SJSA1 (cell line): ENCODE measurements at regions not wholly inside any gene's neighbourhood (a gene's known extent, or its start where the extent isn't known, plus 50 kb on each side); places are given as distances from the start of the nearest gene placed in this dataset.
A peak's percentile ranks its signal among the peaks of the same experiment; 100 is the strongest.

Experiments
- DNase-seq, 2 experiments: peaks; one replicate each; pipeline ENCODE4 v3.0.0-alpha.2; 2015 to 2020; ENCODE audit warnings: low spot score in 2 of 2, low read depth in 1 of 2
- H3K27ac ChIP-seq: fragments of 250-450 bp; sonication (Bioruptor Pico); 2 replicates; pipeline ENCODE4 v1.5.1; 2020; ENCODE audit warnings: mild to moderate bottlenecking, moderate library complexity
- H3K27me3 ChIP-seq: fragments of 250-450 bp; sonication (Bioruptor Pico); replicated peaks from 2 replicates; pipeline ENCODE4 v1.5.1; 2020; ENCODE audit warnings: mild to moderate bottlenecking, moderate library complexity
- H3K36me3 ChIP-seq: fragments of 250-450 bp; sonication (Bioruptor Pico); 2 replicates; pipeline ENCODE4 v1.5.1; 2020; ENCODE audit warnings: mild to moderate bottlenecking
- H3K4me1 ChIP-seq: fragments of 250-450 bp; sonication (Bioruptor Pico); replicated peaks from 2 replicates; pipeline ENCODE4 v1.6.1; 2021; ENCODE audit warnings: mild to moderate bottlenecking
- H3K4me3 ChIP-seq: fragments of 250-450 bp; sonication (Bioruptor Pico); 2 replicates; pipeline ENCODE4 v1.5.1; 2020; ENCODE audit warnings: mild to moderate bottlenecking
- H3K9me3 ChIP-seq: fragments of 250-450 bp; sonication (Bioruptor Pico); replicated peaks from 2 replicates; pipeline ENCODE4 v1.5.1; 2020; ENCODE audit warnings: mild to moderate bottlenecking

DNA sequence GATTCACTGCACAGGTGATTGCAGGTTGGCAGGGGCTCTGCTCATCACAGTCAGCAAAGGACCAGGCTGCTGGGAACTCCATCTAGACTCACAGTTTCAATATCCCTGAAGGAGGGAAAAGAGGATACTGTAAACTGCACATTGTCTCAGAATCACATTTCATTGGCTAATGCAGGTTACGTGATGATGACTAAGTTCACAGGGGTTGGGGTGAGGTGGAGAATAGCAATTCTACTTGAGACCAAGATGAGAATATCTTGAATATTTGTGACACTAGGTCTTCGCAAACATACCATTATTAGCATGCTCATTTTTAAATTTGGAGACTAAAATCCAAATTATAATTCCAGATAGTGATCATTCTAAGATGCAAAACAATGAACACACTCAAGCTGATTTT lies 208.5 kb upstream of the CITED2 start:
- Histone ChIP-seq H3K36me3 (no peaks in the 10 kb centered on the region), H3K27me3 (no peaks in the 10 kb centered on the region), H3K4me1 (peaks cover 40% of the 10 kb centered on the region), H3K27ac (peak overlapping the region; percentile 25; the same call in 1 of the 2 replicates), H3K4me3 (no peak overlapping the region), H3K9me3 (no peaks in the 10 kb centered on the region)
- no peak for DNase-seq

DNA sequence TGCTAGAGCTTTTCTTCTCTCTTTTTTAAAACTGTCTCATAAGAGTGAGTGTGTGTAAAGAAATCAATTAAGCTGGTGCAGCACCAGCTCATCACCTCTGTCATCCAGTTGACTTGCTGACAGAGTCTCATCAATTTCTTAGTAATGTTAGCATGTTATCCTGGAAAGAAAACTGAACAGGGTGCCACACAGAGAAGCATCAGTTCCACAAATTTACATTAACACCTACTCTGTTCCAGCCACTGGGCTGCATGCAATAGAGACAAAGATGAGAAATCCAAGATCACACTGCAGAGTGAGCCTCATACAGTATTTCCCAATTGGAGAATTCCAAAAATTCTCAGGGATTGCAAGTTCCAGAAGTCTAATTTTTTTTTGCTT lies 207.0 kb upstream of the CITED2 start:
- H3K36me3 ChIP-seq, result no peaks in the 10 kb centered on the region
- no peak overlapping the region for H3K4me3 ChIP-seq
- H3K27ac ChIP-seq, result no peak overlapping the region
- H3K4me1 ChIP-seq, result peaks cover 41% of the 10 kb centered on the region
- H3K9me3 ChIP-seq, result no peaks in the 10 kb centered on the region
- no peak for DNase-seq
- no peaks in the 10 kb centered on the region for H3K27me3 ChIP-seq

DNA sequence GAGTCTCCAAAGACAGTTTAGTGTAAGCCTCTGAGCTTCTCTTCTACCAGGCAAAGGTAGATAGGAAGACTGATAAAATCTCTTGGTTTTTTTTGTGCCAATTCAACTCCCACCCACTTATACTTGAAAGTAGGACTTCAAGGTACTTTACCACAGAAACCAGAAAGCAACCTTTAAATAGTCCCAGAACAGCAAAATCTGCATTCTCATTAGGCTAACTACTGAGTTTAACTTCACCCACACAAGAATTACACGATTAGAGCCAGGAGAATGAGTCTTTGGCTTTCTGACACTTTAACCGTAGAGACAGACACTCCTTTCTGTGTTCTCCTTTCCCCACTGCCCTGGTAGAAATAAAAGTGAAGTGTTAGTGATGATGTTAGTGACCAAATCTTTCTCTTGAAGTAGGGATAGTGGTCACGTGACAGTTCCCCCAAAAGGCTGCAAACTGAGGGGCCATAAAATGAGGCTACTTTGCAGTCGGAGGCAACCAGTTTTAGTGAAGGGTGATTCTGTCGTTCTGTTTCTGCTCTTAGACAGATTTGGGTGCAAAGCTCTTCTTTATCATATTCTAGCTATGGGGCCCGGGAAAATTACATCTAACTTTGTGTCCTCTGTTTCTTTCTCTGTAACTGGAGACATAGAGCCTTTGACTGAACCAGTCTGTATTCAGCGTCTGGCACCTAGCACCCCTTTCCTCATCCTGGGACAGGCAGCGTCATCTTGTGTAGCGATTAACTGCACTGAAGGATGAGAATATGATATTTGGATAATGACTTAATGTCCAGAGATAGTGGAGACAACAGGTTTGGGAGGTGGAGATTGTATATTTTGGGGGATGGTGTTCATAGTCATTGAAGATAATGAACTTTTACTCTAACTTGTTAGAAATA lies 206.4 kb upstream of the CITED2 start:
- H3K4me1 ChIP-seq, result peaks cover 36% of the 10 kb centered on the region
- H3K9me3 ChIP-seq, result no peaks in the 10 kb centered on the region
- no peak overlapping the region for H3K4me3 ChIP-seq
- no peaks in the 10 kb centered on the region for H3K36me3 ChIP-seq
- no peak for DNase-seq
- no peak overlapping the region for H3K27ac ChIP-seq
- H3K27me3 ChIP-seq, result no peaks in the 10 kb centered on the region

DNA sequence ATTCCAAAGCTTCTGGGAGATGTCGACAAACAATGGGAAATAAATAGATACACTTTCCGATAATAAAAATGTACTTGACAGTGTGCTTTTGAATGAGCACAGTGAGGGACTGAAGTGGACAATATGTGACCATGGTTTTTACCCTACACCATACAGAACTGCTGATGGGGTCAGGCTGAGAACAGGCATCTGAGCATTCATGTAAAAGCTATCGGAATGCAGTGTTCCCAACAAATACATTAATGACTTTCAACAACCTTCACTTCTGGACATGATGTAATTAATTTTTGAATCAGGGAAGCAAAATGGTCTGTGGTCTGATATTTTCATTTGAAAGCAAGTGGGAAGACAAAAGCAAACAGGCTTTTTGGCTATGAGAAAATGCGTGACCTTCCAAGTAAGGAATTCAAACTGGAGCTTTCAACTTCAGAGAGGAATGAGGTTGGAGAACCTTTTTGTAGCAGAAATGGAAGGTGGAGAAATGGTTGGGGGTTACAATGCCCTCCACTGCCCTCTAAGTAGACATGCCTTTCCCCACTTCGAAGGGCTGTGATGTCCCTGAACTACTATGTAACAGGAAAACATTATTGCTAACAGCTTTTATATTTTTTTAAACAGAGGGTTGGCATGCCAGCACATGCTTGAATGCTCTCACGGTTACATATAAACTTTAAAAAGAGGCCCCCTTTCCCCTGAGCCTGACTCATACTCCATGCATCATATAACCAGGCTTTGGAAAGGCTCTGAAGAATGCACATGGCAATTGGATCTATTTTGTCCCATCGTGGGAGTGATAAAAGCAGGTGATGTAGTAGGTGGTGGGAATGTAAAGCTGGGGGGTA lies 203.5 kb upstream of the CITED2 start:
- H3K27me3 ChIP-seq, result no peaks in the 10 kb centered on the region

GRCh38 chr6:139577124-139577762 lies 202.8 kb upstream of the CITED2 start:
- Histone ChIP-seq H3K27ac (peak overlapping the region; percentile 95), H3K9me3 (no peaks in the 10 kb centered on the region), H3K4me1 (peaks cover 23% of the 10 kb centered on the region), H3K4me3 (no peak overlapping the region), H3K36me3 (no peaks in the 10 kb centered on the region), H3K27me3 (no peaks in the 10 kb centered on the region)
- DNase-seq, result no peak

More for the DNA sequence above, 203.5 kb upstream of the CITED2 start:
- DNase-seq, result peak; percentile 57 to 92
- peak overlapping the region; percentile 95 for H3K27ac ChIP-seq
- H3K36me3 ChIP-seq, result no peaks in the 10 kb centered on the region
- no peak overlapping the region for H3K4me3 ChIP-seq
- H3K9me3 ChIP-seq, result no peaks in the 10 kb centered on the region
- H3K4me1 ChIP-seq, result peaks cover 30% of the 10 kb centered on the region

GRCh38 chr6:139572001-139572400 lies 197.6 kb upstream of the CITED2 start:
- H3K9me3 ChIP-seq, result no peaks in the 10 kb centered on the region
- H3K36me3 ChIP-seq, result no peaks in the 10 kb centered on the region
- H3K27me3 ChIP-seq, result no peaks in the 10 kb centered on the region
- H3K27ac ChIP-seq, result no peak overlapping the region
- no peak for DNase-seq
- peaks cover 38% of the 10 kb centered on the region for H3K4me1 ChIP-seq
- no peak overlapping the region for H3K4me3 ChIP-seq

GRCh38 chr6:139570166-139570565 lies 195.7 kb upstream of the CITED2 start:
- Histone ChIP-seq H3K4me3 (no peak overlapping the region), H3K27me3 (no peaks in the 10 kb centered on the region), H3K36me3 (no peaks in the 10 kb centered on the region), H3K27ac (peak overlapping the region; percentile 93), H3K4me1 (peaks cover 39% of the 10 kb centered on the region), H3K9me3 (no peaks in the 10 kb centered on the region)
- no peak for DNase-seq

- Histone ChIP-seq H3K9me3 (no peaks in the 10 kb centered on the region), H3K27ac (peak overlapping the region; percentile 93), H3K36me3 (no peaks in the 10 kb centered on the region), H3K4me1 (peaks cover 39% of the 10 kb centered on the region), H3K27me3 (no peaks in the 10 kb centered on the region), H3K4me3 (no peak overlapping the region)
- DNase-seq, result peak in 1 of 2 experiments; percentile 70
These were observed 195.1 kb upstream of the CITED2 start for GRCh38 chr6:139569566-139569965.

GRCh38 chr6:139568956-139569538 lies 194.6 kb upstream of the CITED2 start:
- H3K4me1 ChIP-seq, result peaks cover 39% of the 10 kb centered on the region
- H3K36me3 ChIP-seq, result no peaks in the 10 kb centered on the region
- H3K27me3 ChIP-seq, result no peaks in the 10 kb centered on the region
- DNase-seq, result no peak
- peak overlapping the region; percentile 93 for H3K27ac ChIP-seq
- H3K9me3 ChIP-seq, result no peaks in the 10 kb centered on the region
- no peak overlapping the region for H3K4me3 ChIP-seq

- Histone ChIP-seq H3K4me3 (no peak overlapping the region), H3K27me3 (no peaks in the 10 kb centered on the region), H3K36me3 (no peaks in the 10 kb centered on the region), H3K27ac (peak overlapping the region; percentile 93), H3K9me3 (no peaks in the 10 kb centered on the region), H3K4me1 (peaks cover 39% of the 10 kb centered on the region)
- peak in 1 of 2 experiments; percentile 91 for DNase-seq
These were observed 193.9 kb upstream of the CITED2 start for GRCh38 chr6:139568151-139568955.

DNA sequence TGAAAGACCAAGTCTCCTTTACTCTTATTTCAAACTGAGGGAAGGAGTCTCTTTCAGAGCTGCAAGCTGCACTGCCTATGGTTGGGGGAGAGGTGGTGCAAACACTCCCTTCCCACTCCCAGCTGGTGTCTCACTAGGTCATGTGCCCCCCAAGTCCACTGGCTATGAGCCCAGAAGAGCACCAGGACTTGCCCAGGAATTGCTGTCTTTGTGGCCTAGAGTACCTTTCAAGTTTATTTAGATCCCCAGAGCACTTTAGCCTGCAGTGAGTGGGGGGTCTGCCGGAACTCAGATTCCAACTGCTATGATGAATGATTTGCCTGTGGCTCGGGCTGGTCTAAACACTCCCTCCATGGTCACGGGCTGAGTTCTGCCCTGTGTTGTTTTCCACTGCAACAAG lies 192.6 kb upstream of the CITED2 start:
- peak overlapping the region; percentile 93 for H3K27ac ChIP-seq

DNA sequence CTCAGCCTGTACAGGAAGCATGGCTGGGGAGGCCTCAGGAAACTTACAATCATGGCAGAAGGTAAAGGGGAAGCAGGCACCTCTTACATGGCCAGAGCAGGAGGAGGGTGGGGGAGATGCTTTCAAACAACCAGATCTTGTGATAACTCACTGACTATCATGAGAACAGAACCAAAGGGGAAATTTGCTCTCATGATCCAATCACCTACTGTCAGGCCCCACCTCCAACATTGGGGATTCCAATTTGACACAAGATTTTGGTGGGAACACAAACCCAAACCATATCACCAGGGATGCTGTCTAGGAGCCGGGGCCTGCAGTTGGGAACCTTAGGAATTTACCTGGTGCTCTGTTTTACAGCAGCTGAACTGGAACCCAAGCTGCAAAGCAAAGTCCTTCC lies 191.1 kb upstream of the CITED2 start:
- Histone ChIP-seq H3K9me3 (no peaks in the 10 kb centered on the region), H3K36me3 (no peaks in the 10 kb centered on the region), H3K4me1 (peaks cover 39% of the 10 kb centered on the region), H3K4me3 (no peak overlapping the region), H3K27ac (no peak overlapping the region), H3K27me3 (no peaks in the 10 kb centered on the region)
- no peak for DNase-seq

More for the DNA sequence above, 192.6 kb upstream of the CITED2 start:
- Histone ChIP-seq H3K4me1 (peaks cover 39% of the 10 kb centered on the region), H3K4me3 (no peak overlapping the region), H3K27me3 (no peaks in the 10 kb centered on the region), H3K9me3 (no peaks in the 10 kb centered on the region), H3K36me3 (no peaks in the 10 kb centered on the region)
- DNase-seq, result peak; percentile 51 to 52

- Histone ChIP-seq H3K4me1 (no peaks in the 10 kb centered on the region), H3K27ac (no peak overlapping the region), H3K27me3 (no peaks in the 10 kb centered on the region), H3K9me3 (no peaks in the 10 kb centered on the region), H3K36me3 (no peaks in the 10 kb centered on the region), H3K4me3 (no peak overlapping the region)
- DNase-seq, result no peak
These were observed 183.1 kb upstream of the CITED2 start for GRCh38 chr6:139557547-139557946.
